Ectodermal cell (in vitro differentiated cells): ENCODE measurements at regions not wholly inside any gene's neighbourhood (a gene's known extent, or its start where the extent isn't known, plus 50 kb on each side); places are given as distances from the start of the nearest gene placed in this dataset.

ENCODE experiments used
- H3K27ac ChIP-seq: 2 replicates; pipeline ENCODE4 v1.7.0; 2013; ENCODE audit warnings: mild to moderate bottlenecking, low read depth, low read length; ENCODE audit not compliant: insufficient read depth, poor library complexity, severe bottlenecking
- H3K27me3 ChIP-seq: 2 replicates; pipeline ENCODE4 v1.7.0; 2013; ENCODE audit warnings: mild to moderate bottlenecking, low read length; ENCODE audit not compliant: insufficient read depth, control insufficient read depth, poor library complexity, severe bottlenecking
- H3K36me3 ChIP-seq: one replicate; pipeline ENCODE4 v1.7.0; 2013; ENCODE audit warnings: low read length; ENCODE audit not compliant: control insufficient read depth, insufficient read depth
- H3K4me1 ChIP-seq: one replicate; pipeline ENCODE4 v1.7.0; 2013; ENCODE audit warnings: low read length; ENCODE audit not compliant: control insufficient read depth, insufficient read depth
- H3K4me3 ChIP-seq: 2 replicates; pipeline ENCODE4 v1.7.0; 2013; ENCODE audit warnings: low read depth, low read length, control low read depth; ENCODE audit not compliant: insufficient read depth
- H3K9me3 ChIP-seq: 2 replicates; pipeline ENCODE4 v1.7.0; 2013; ENCODE audit warnings: mild to moderate bottlenecking, low read length, moderate library complexity; ENCODE audit not compliant: control insufficient read depth
- WGBS, 2 experiments: methylation state at CpG; one replicate each; pipeline ENCODE4 v1.1.7; 2013; ENCODE audit warnings: missing lambda C conversion rate in 2 of 2; 5-methylcytosine and 5-hydroxymethylcytosine counted together

GRCh38 chr12:24222968-24223367 lies 273.5 kb upstream of the SOX5 start:
- Histone ChIP-seq H3K4me3 (no peak overlapping the region), H3K4me1 (peaks cover 11% of the 10 kb centered on the region), H3K9me3 (no peaks in the 10 kb centered on the region), H3K36me3 (no peaks in the 10 kb centered on the region), H3K27me3 (no peaks in the 10 kb centered on the region), H3K27ac (no peak overlapping the region)
- WGBS, 2 experiments, result 100% methylated on average over 1 of the region's 1 CpG; no CpG with 5 or more reads in 1 of the 2 experiments

GRCh38 chr12:24212496-24212895 lies 263.0 kb upstream of the SOX5 start:
- WGBS, 2 experiments, result 88 to 94% methylated on average over 2 of the region's 2 CpGs
- H3K27me3 ChIP-seq, result no peaks in the 10 kb centered on the region
- H3K36me3 ChIP-seq, result no peaks in the 10 kb centered on the region
- no peaks in the 10 kb centered on the region for H3K9me3 ChIP-seq
- H3K4me1 ChIP-seq, result no peaks in the 10 kb centered on the region
- no peak overlapping the region for H3K4me3 ChIP-seq
- no peak overlapping the region for H3K27ac ChIP-seq

- Histone ChIP-seq H3K9me3 (no peaks in the 10 kb centered on the region), H3K27me3 (no peaks in the 10 kb centered on the region), H3K4me1 (no peaks in the 10 kb centered on the region), H3K27ac (no peak overlapping the region), H3K36me3 (no peaks in the 10 kb centered on the region), H3K4me3 (no peak overlapping the region)
- WGBS, 2 experiments, result 92 to 97% methylated on average over 2 of the region's 2 CpGs
Observed at GRCh38 chr12:24206621-24207020, 257.2 kb upstream of the SOX5 start.

- WGBS, 2 experiments, result 93 to 100% methylated on average over 3 of the region's 3 CpGs
- Histone ChIP-seq H3K4me3 (no peak overlapping the region), H3K36me3 (no peaks in the 10 kb centered on the region), H3K27ac (no peak overlapping the region), H3K27me3 (no peaks in the 10 kb centered on the region), H3K9me3 (no peaks in the 10 kb centered on the region), H3K4me1 (peaks cover 4% of the 10 kb centered on the region)
Observed at GRCh38 chr12:24201258-24201970, 251.9 kb upstream of the SOX5 start.

- no peak overlapping the region for H3K27ac ChIP-seq
Observed at GRCh38 chr12:24200010-24200409, 250.5 kb upstream of the SOX5 start.

GRCh38 chr12:24198936-24199671 lies 249.6 kb upstream of the SOX5 start:
- H3K9me3 ChIP-seq, result no peaks in the 10 kb centered on the region
- WGBS, 2 experiments, result 91 to 93% methylated on average over 10 to 11 of the region's 11 CpGs
- no peak overlapping the region for H3K27ac ChIP-seq
- peaks cover 4% of the 10 kb centered on the region for H3K4me1 ChIP-seq
- H3K27me3 ChIP-seq, result no peaks in the 10 kb centered on the region
- no peaks in the 10 kb centered on the region for H3K36me3 ChIP-seq
- H3K4me3 ChIP-seq, result no peak overlapping the region

More at GRCh38 chr12:24200010-24200409, 250.5 kb upstream of the SOX5 start:
- H3K4me3 ChIP-seq, result no peak overlapping the region
- no peaks in the 10 kb centered on the region for H3K36me3 ChIP-seq
- H3K4me1 ChIP-seq, result peaks cover 4% of the 10 kb centered on the region
- no peaks in the 10 kb centered on the region for H3K9me3 ChIP-seq
- H3K27me3 ChIP-seq, result no peaks in the 10 kb centered on the region

GRCh38 chr12:24198070-24198469 lies 248.6 kb upstream of the SOX5 start:
- Histone ChIP-seq H3K4me1 (peaks cover 4% of the 10 kb centered on the region), H3K36me3 (no peaks in the 10 kb centered on the region), H3K27ac (no peak overlapping the region), H3K9me3 (no peaks in the 10 kb centered on the region), H3K4me3 (no peak overlapping the region), H3K27me3 (no peaks in the 10 kb centered on the region)
- 96% methylated on average over 2 of the region's 3 CpGs; no CpG with 5 or more reads in 1 of the 2 experiments for WGBS, 2 experiments

GRCh38 chr12:24197532-24197931 lies 248.1 kb upstream of the SOX5 start:
- no peaks in the 10 kb centered on the region for H3K36me3 ChIP-seq
- no peaks in the 10 kb centered on the region for H3K9me3 ChIP-seq
- no peaks in the 10 kb centered on the region for H3K27me3 ChIP-seq
- no peak overlapping the region for H3K4me3 ChIP-seq
- H3K27ac ChIP-seq, result no peak overlapping the region
- peaks cover 4% of the 10 kb centered on the region for H3K4me1 ChIP-seq
- 51 to 55% methylated on average over 5 of the region's 5 CpGs for WGBS, 2 experiments

GRCh38 chr12:24195063-24195462 lies 245.6 kb upstream of the SOX5 start:
- no peaks in the 10 kb centered on the region for H3K9me3 ChIP-seq
- H3K36me3 ChIP-seq, result no peaks in the 10 kb centered on the region
- H3K27me3 ChIP-seq, result no peaks in the 10 kb centered on the region
- WGBS, 2 experiments, result 100% methylated on average over 2 of the region's 4 CpGs; no CpG with 5 or more reads in 1 of the 2 experiments
- peaks cover 4% of the 10 kb centered on the region for H3K4me1 ChIP-seq
- H3K27ac ChIP-seq, result no peak overlapping the region
- no peak overlapping the region for H3K4me3 ChIP-seq

GRCh38 chr12:24191117-24191516 lies 241.6 kb upstream of the SOX5 start:
- Histone ChIP-seq H3K9me3 (no peaks in the 10 kb centered on the region), H3K4me3 (no peak overlapping the region), H3K36me3 (no peaks in the 10 kb centered on the region), H3K4me1 (no peaks in the 10 kb centered on the region), H3K27me3 (no peaks in the 10 kb centered on the region), H3K27ac (no peak overlapping the region)
- WGBS, 2 experiments, result 74 to 76% methylated on average over 5 of the region's 5 CpGs
